Neural progenitor cell (in vitro differentiated cells): ENCODE measurements at regions not wholly inside any gene's neighbourhood (a gene's known extent, or its start where the extent isn't known, plus 50 kb on each side); places are given as distances from the start of the nearest gene placed in this dataset.

Experiments used
- DNase-seq: peaks from one replicate; pipeline ENCODE4 v3.0.0-alpha.2; 2016; ENCODE audit warnings: low spot score
- H2AFZ ChIP-seq: fragments of 200-600 bp; sonication (generic); replicated peaks from 2 replicates; pipeline ENCODE4 v1.6.1; 2016; ENCODE audit warnings: antibody characterized with exemption
- H3F3A ChIP-seq: fragments of 200-600 bp; sonication (generic); 2 replicates; pipeline ENCODE4 v1.6.1; 2016; ENCODE audit warnings: antibody characterized with exemption, low read depth
- H3K27ac ChIP-seq: fragments of 200-600 bp; sonication (generic); 2 replicates; pipeline ENCODE4 v1.5.1; 2016; ENCODE audit warnings: mild to moderate bottlenecking
- H3K27me3 ChIP-seq: fragments of 200-600 bp; sonication (generic); 2 replicates; pipeline ENCODE4 v1.6.1; 2016; ENCODE audit warnings: mild to moderate bottlenecking, moderate library complexity
- H3K36me3 ChIP-seq: fragments of 200-600 bp; sonication (generic); 2 replicates; pipeline ENCODE4 v1.5.1; 2016
- H3K4me1 ChIP-seq: fragments of 200-600 bp; sonication (generic); 2 replicates; pipeline ENCODE4 v1.6.1; 2016; ENCODE audit warnings: mixed run types
- H3K4me2 ChIP-seq: fragments of 200-600 bp; sonication (generic); 2 replicates; pipeline ENCODE4 v1.6.1; 2016
- H3K4me3 ChIP-seq: fragments of 200-600 bp; sonication (generic); 2 replicates; pipeline ENCODE4 v1.5.1; 2016
- H3K79me2 ChIP-seq: fragments of 200-600 bp; sonication (generic); 2 replicates; pipeline ENCODE4 v1.6.1; 2016; ENCODE audit warnings: low read depth
- H3K9ac ChIP-seq: fragments of 200-600 bp; sonication (generic); 2 replicates; pipeline ENCODE4 v1.6.1; 2016
- H3K9me3 ChIP-seq: fragments of 200-600 bp; sonication (generic); 2 replicates; pipeline ENCODE4 v1.5.1; 2016; ENCODE audit warnings: low read depth
- H4K20me1 ChIP-seq: fragments of 200-600 bp; sonication (generic); 2 replicates; pipeline ENCODE4 v1.6.1; 2016; ENCODE audit warnings: low read depth
- H3K27ac Mint-ChIP-seq: 3 replicates; pipeline ENCODE4 v1.8.0; 2021; ENCODE audit warnings: mixed read lengths
- H3K27me3 Mint-ChIP-seq: 2 replicates; pipeline ENCODE4 v1.8.0; 2022; ENCODE audit warnings: low read depth, mild to moderate bottlenecking, inconsistent platforms, moderate library complexity, mixed read lengths; ENCODE audit not compliant: insufficient read depth
- H3K36me3 Mint-ChIP-seq: 3 replicates; pipeline ENCODE4 v1.8.0; 2021; ENCODE audit warnings: mixed read lengths
- H3K4me1 Mint-ChIP-seq: 3 replicates; pipeline ENCODE4 v1.8.0; 2021; ENCODE audit warnings: mixed read lengths
- H3K4me3 Mint-ChIP-seq: 3 replicates; pipeline ENCODE4 v1.8.0; 2021; ENCODE audit warnings: mild to moderate bottlenecking, moderate library complexity, mixed read lengths
- H3K9me3 Mint-ChIP-seq: 3 replicates; pipeline ENCODE4 v1.8.0; 2020; ENCODE audit warnings: mixed read lengths
- EZH2 ChIP-seq: fragments of 200-600 bp; sonication (generic); IDR thresholded peaks from 2 replicates; pipeline ENCODE4 v1.6.1; 2017; ENCODE audit warnings: antibody characterized with exemption, mild to moderate bottlenecking, moderate library complexity
- EZH2phosphoT487 ChIP-seq: fragments of 200-600 bp; sonication (generic); IDR thresholded peaks from 2 replicates; pipeline ENCODE4 v1.6.1; 2017; ENCODE audit warnings: antibody characterized with exemption
- TF ChIP-seq, protein P1 (sequence below): fragments of 200-600 bp; sonication (generic); IDR thresholded peaks from 2 replicates; pipeline ENCODE4 v1.5.1; 2017; ENCODE audit warnings: antibody characterized with exemption, mild to moderate bottlenecking

DNA sequence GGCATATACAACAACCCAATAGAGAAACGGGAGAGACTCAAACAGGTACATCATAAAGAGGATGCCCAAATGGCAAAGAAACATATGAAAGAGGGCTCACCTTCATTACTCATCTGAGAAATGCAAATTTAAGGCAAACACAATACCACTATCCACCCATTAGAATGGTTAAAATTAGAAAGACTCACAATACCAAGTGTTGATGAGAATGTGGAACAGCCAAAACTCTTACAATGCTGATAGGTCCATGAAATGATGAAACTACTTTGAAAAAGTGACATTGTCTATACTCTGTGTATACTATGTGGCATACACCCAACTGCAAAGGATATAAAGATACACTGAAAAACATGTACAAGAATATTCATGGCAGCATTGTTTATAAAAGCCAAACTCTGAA, 96.2 kb upstream of the TSHZ3 start:
- no peak overlapping the region for H3K27ac Mint-ChIP-seq
- Histone ChIP-seq H3K27me3 (no peaks in the 10 kb centered on the region), H3K79me2 (no peaks in the 10 kb centered on the region), H3K36me3 (no peaks in the 10 kb centered on the region), H4K20me1 (no peaks in the 10 kb centered on the region), H3K9ac (no peak overlapping the region), H2AFZ (no peak overlapping the region), H3K4me3 (no peak overlapping the region), H3K9me3 (no peaks in the 10 kb centered on the region), H3F3A (no peaks in the 10 kb centered on the region), H3K27ac (no peak overlapping the region), H3K4me1 (no peaks in the 10 kb centered on the region), H3K4me2 (no peak overlapping the region)
- no peak overlapping the region for H3K4me3 Mint-ChIP-seq
- H3K9me3 Mint-ChIP-seq: peaks cover 6% of the 10 kb centered on the region
- no peak for DNase-seq
- no peak for TF ChIP-seq EZH2phosphoT487
- no peak for TF ChIP-seq EZH2
- TF ChIP-seq, protein P1, sequence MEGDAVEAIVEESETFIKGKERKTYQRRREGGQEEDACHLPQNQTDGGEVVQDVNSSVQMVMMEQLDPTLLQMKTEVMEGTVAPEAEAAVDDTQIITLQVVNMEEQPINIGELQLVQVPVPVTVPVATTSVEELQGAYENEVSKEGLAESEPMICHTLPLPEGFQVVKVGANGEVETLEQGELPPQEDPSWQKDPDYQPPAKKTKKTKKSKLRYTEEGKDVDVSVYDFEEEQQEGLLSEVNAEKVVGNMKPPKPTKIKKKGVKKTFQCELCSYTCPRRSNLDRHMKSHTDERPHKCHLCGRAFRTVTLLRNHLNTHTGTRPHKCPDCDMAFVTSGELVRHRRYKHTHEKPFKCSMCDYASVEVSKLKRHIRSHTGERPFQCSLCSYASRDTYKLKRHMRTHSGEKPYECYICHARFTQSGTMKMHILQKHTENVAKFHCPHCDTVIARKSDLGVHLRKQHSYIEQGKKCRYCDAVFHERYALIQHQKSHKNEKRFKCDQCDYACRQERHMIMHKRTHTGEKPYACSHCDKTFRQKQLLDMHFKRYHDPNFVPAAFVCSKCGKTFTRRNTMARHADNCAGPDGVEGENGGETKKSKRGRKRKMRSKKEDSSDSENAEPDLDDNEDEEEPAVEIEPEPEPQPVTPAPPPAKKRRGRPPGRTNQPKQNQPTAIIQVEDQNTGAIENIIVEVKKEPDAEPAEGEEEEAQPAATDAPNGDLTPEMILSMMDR: no peak
- no peaks in the 10 kb centered on the region for H3K4me1 Mint-ChIP-seq
- H3K27me3 Mint-ChIP-seq: peaks cover 4% of the 10 kb centered on the region
- H3K36me3 Mint-ChIP-seq: no peaks in the 10 kb centered on the region

- Histone ChIP-seq H2AFZ (no peak overlapping the region), H3K9ac (no peak overlapping the region), H3K4me2 (no peak overlapping the region), H3K27ac (no peak overlapping the region), H3K4me3 (no peak overlapping the region), H3K36me3 (no peaks in the 10 kb centered on the region), H3K27me3 (no peaks in the 10 kb centered on the region), H3K79me2 (no peaks in the 10 kb centered on the region), H3K9me3 (no peaks in the 10 kb centered on the region), H4K20me1 (no peaks in the 10 kb centered on the region), H3F3A (no peaks in the 10 kb centered on the region), H3K4me1 (no peaks in the 10 kb centered on the region)
- no peak overlapping the region for H3K27ac Mint-ChIP-seq
- H3K4me1 Mint-ChIP-seq: no peaks in the 10 kb centered on the region
- no peaks in the 10 kb centered on the region for H3K36me3 Mint-ChIP-seq
- H3K9me3 Mint-ChIP-seq: peaks cover 6% of the 10 kb centered on the region
- DNase-seq: no peak
- TF ChIP-seq EZH2: no peak
- TF ChIP-seq EZH2phosphoT487: no peak
- TF ChIP-seq, protein P1: no peak
- peaks cover 4% of the 10 kb centered on the region for H3K27me3 Mint-ChIP-seq
- H3K4me3 Mint-ChIP-seq: no peak overlapping the region
Observed at GRCh38 chr19:31448221-31448657, 99.0 kb upstream of the TSHZ3 start.

GRCh38 chr19:31449379-31449778, 100.1 kb upstream of the TSHZ3 start:
- no peaks in the 10 kb centered on the region for H3K4me1 ChIP-seq
- no peaks in the 10 kb centered on the region for H3K36me3 ChIP-seq
- H3K27ac ChIP-seq: no peak overlapping the region
- no peak overlapping the region for H3K9ac ChIP-seq
- no peak overlapping the region for H3K27ac Mint-ChIP-seq
- no peaks in the 10 kb centered on the region for H3K27me3 ChIP-seq
- no peaks in the 10 kb centered on the region for H3K79me2 ChIP-seq
- no peak overlapping the region for H3K4me3 Mint-ChIP-seq
- no peaks in the 10 kb centered on the region for H3K36me3 Mint-ChIP-seq
- peaks cover 4% of the 10 kb centered on the region for H3K27me3 Mint-ChIP-seq
- DNase-seq: no peak
- no peaks in the 10 kb centered on the region for H3F3A ChIP-seq
- no peaks in the 10 kb centered on the region for H3K9me3 ChIP-seq
- TF ChIP-seq EZH2 (no peak), EZH2phosphoT487 (no peak)
- TF ChIP-seq, protein P1: no peak
- H3K9me3 Mint-ChIP-seq: peaks cover 6% of the 10 kb centered on the region
- H3K4me1 Mint-ChIP-seq: no peaks in the 10 kb centered on the region
- no peak overlapping the region for H3K4me2 ChIP-seq
- H2AFZ ChIP-seq: no peak overlapping the region
- H4K20me1 ChIP-seq: no peaks in the 10 kb centered on the region
- H3K4me3 ChIP-seq: no peak overlapping the region
